Type B pancreatic cell (in vitro differentiated cells): ENCODE measurements at regions not wholly inside any gene's neighbourhood (a gene's known extent, or its start where the extent isn't known, plus 50 kb on each side); places are given as distances from the start of the nearest gene placed in this dataset.

Source experiments
- DNase-seq: peaks from one replicate; pipeline ENCODE4 v3.0.0; 2021; ENCODE audit warnings: mixed read lengths; ENCODE audit not compliant: unreplicated experiment; ENCODE audit errors: extremely low spot score
- H3K27ac Mint-ChIP-seq: 2 replicates; pipeline ENCODE4 v1.8.0; 2021; ENCODE audit warnings: mild to moderate bottlenecking, mixed read lengths
- H3K27me3 Mint-ChIP-seq: 2 replicates; pipeline ENCODE4 v1.8.0; 2021; ENCODE audit warnings: mixed read lengths
- H3K36me3 Mint-ChIP-seq: 2 replicates; pipeline ENCODE4 v1.8.0; 2021; ENCODE audit warnings: mixed read lengths
- H3K4me1 Mint-ChIP-seq: one replicate; pipeline ENCODE4 v1.8.0; 2021; ENCODE audit warnings: mixed read lengths; ENCODE audit not compliant: unreplicated experiment
- H3K4me3 Mint-ChIP-seq: 2 replicates; pipeline ENCODE4 v1.8.0; 2021; ENCODE audit warnings: mild to moderate bottlenecking, mixed read lengths
- H3K9me3 Mint-ChIP-seq: 2 replicates; pipeline ENCODE4 v1.8.0; 2021; ENCODE audit warnings: mixed read lengths
- TF ChIP-seq, protein P1 (sequence below): fragments of 200-600 bp; sonication (generic); conservative IDR thresholded peaks from 2 replicates; pipeline ENCODE4 v1.5.0; 2021; ENCODE audit warnings: antibody characterized with exemption, mild to moderate bottlenecking

DNA sequence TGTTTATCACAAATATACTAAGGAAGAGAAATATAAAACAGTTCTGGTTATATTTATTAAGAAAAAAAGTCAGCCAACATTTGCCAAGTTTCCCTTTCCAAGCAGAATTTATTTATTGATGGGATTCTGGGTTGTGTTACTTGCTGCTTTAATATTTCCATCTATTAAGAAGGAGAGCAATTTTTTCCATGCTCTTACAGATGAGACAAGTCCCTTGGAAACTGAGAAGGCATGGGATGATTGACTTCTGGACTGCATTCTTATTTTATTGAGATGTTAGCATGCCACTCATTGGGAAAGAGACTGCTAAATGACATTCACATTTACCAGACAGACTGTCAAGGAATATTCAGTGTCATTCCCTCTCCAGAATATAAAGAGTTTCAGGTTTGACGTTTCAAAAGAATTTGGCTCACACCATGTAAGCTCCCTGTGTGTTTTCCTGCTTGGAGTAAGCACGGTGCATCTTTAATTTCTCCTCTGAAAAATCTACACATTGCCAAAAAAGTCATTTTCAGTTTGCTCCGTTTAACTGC lies 1565.2 kb upstream of the GOT2 start:
- Mint-ChIP-seq H3K4me1 (peaks cover 8% of the 10 kb centered on the region), H3K27ac (no peak overlapping the region), H3K27me3 (no peaks in the 10 kb centered on the region), H3K36me3 (no peaks in the 10 kb centered on the region), H3K4me3 (no peak overlapping the region), H3K9me3 (no peaks in the 10 kb centered on the region)
- DNase-seq: no peak
- TF ChIP-seq, protein P1, sequence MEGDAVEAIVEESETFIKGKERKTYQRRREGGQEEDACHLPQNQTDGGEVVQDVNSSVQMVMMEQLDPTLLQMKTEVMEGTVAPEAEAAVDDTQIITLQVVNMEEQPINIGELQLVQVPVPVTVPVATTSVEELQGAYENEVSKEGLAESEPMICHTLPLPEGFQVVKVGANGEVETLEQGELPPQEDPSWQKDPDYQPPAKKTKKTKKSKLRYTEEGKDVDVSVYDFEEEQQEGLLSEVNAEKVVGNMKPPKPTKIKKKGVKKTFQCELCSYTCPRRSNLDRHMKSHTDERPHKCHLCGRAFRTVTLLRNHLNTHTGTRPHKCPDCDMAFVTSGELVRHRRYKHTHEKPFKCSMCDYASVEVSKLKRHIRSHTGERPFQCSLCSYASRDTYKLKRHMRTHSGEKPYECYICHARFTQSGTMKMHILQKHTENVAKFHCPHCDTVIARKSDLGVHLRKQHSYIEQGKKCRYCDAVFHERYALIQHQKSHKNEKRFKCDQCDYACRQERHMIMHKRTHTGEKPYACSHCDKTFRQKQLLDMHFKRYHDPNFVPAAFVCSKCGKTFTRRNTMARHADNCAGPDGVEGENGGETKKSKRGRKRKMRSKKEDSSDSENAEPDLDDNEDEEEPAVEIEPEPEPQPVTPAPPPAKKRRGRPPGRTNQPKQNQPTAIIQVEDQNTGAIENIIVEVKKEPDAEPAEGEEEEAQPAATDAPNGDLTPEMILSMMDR: no peak

DNA sequence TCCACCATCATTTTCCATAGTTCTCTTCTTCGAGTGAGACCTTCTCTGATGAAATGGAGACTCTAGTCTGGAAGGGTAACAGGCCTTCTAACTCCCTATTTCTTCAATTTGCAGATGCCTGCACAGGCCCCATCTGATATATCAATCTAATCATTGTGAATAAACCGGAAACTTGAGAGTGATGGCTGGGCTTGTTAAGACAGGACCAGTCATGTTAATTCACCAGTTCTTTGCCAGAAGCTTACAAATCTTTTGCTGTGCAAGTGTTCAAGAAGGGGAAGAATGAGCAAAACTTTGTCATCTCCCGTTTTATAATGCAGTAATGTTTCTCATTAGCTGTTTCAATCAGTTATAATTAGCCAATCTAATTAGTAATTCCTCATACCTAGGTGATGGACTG lies 1561.3 kb upstream of the GOT2 start:
- Mint-ChIP-seq H3K36me3 (no peaks in the 10 kb centered on the region), H3K27me3 (no peaks in the 10 kb centered on the region), H3K4me1 (no peaks in the 10 kb centered on the region), H3K9me3 (no peaks in the 10 kb centered on the region), H3K27ac (no peak overlapping the region), H3K4me3 (no peak overlapping the region)
- TF ChIP-seq, protein P1: no peak
- DNase-seq: no peak

DNA sequence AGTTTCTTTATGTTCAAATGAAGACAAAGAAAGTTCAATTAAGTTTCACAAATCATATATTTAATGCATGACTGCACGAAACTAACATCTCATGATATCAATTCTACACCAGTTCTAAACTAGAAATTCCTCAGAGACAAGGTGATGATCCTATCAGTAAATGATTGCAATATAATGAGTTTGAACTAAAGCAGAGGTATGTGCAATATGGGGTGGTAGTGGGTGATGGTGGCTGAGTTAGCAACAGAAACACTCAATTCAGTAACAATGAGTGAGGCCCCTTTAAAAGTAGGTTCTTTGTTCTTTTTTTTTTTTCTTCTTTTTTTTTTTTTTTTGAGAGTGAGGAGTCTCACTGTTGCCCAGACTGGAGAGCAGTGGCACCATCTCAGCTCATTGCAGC lies 1551.7 kb upstream of the GOT2 start:
- TF ChIP-seq, protein P1: no peak
- Mint-ChIP-seq H3K4me1 (no peaks in the 10 kb centered on the region), H3K27me3 (no peaks in the 10 kb centered on the region), H3K9me3 (no peaks in the 10 kb centered on the region), H3K4me3 (no peak overlapping the region), H3K27ac (no peak overlapping the region), H3K36me3 (no peaks in the 10 kb centered on the region)
- DNase-seq: no peak

DNA sequence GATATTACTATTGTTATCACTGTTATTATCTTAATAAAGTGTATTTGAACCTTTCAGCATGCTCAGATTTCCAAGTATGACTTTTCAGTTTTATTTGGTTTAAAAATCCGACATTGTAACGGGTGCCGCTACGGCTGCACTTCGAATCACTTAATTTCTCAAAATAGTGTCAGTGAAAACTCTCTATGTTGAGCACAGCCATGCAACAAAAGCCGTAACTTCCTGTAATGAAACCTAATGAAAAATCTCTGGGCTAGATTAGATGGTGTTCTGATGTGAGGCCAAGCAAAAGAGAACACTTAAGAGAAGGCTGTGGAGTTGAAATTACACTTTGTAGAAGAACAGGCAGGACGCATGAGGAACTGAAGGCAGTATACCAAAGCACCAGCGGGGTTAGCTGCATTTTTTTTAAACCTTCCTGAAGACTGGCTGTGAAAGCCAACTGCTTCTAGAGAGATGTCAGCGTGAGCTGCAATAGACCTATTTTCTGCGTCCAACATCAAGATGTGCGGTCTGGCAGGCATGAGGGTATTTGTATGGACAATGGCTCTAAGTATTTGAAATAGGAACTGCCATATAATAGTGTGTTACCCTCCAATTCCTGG lies 1545.0 kb upstream of the GOT2 start:
- DNase-seq: no peak
- TF ChIP-seq, protein P1: no peak
- H3K27me3 Mint-ChIP-seq: peaks cover 3% of the 10 kb centered on the region
- H3K36me3 Mint-ChIP-seq: no peaks in the 10 kb centered on the region
- peaks cover 5% of the 10 kb centered on the region for H3K4me1 Mint-ChIP-seq
- no peak overlapping the region for H3K27ac Mint-ChIP-seq
- no peak overlapping the region for H3K4me3 Mint-ChIP-seq
- H3K9me3 Mint-ChIP-seq: no peaks in the 10 kb centered on the region

DNA sequence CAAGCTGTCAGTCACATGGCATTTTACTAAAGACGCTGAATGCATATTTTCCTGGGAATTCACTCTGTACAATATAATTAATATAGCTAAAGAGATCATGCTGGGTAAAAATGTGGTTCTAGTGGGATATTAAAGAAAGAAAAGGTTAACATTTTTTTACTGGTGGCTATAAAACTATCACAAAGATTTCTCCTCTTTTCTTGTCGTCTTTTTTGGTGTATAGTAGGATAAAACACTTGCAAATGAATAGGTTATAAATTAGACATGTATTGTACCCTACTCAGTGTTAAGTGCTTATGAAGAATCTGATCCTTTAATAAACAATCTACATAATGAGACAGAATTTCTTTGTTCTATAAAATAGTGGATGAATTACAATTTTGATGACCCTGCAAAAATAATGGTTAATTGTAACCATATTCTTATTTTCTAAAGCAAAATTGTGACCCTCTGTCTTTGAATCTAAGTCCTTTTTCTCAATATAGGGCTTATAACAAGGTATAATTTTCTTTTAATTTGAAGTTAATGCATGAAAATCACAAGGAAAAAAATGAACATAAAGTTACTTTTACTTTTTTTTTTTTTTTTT lies 1540.4 kb upstream of the GOT2 start:
- no peak for DNase-seq
- no peak overlapping the region for H3K4me3 Mint-ChIP-seq
- no peaks in the 10 kb centered on the region for H3K9me3 Mint-ChIP-seq
- peaks cover 10% of the 10 kb centered on the region for H3K4me1 Mint-ChIP-seq
- H3K27me3 Mint-ChIP-seq: peaks cover 3% of the 10 kb centered on the region
- no peaks in the 10 kb centered on the region for H3K36me3 Mint-ChIP-seq
- TF ChIP-seq, protein P1: no peak
- no peak overlapping the region for H3K27ac Mint-ChIP-seq
